HG03571 (cell line): ENCODE measurements at regions not wholly inside any gene's neighbourhood (a gene's known extent, or its start where the extent isn't known, plus 50 kb on each side); places are given as distances from the start of the nearest gene placed in this dataset.
"Not testable (repeated sequence)": the region's sequence is repeated elsewhere in the genome, so short reads cannot be mapped to it uniquely, and the experiment has no call there.

Experiments used
- ATAC-seq: cut with Tn5 transposase; IDR thresholded peaks from one replicate; pipeline ENCODE4 v1.9.1; 2021; ENCODE audit not compliant: unreplicated experiment

DNA sequence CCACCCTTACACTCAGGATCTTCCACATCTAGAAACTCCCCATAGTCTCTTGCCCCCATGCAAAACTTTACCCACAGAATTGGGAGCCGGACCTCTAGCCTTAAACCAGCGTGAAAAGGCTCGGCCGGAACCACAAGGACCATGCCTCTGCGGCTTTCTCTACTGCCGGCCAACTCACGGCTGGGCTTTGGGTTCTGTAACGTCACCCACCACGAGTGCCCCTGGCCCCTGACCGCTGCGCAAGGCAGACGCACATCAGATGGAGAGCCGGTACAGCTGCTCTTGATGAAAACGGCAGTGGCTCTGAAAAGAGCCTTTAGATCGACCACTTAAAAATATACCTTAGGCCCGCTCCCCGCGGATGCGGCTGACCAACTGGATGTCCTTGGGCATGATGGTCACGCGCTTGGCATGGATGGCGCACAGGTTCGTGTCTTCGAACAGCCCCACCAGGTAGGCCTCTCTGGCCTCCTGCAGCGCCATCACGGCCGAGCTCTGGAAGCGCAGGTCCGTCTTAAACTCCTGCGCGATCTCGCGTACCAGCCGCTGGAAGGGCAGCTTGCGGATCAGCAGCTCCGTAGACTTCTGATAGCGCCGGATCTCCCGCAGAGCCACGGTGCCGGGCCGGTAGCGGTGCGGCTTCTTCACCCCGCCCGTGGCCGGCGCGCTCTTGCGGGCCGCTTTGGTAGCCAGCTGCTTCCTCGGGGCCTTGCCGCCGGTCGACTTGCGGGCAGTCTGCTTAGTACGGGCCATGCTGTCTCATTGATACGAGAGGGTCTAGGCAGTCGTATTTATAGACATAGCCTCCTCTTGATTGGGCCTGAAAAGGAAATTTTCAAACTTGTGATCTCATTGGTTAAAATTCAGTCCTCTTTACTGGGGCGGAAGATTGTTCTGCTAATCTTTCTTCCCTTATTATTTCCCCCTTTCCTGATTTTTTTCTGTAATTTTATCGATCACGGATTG, 66.3 kb downstream of the FAM72C start:
- not testable (repeated sequence) for ATAC-seq

GRCh38 chr1:143904622-143904979, 67.2 kb downstream of the FAM72C start:
- not testable (repeated sequence) for ATAC-seq

GRCh38 chr1:143903899-143904621, 67.7 kb downstream of the FAM72C start:
- not testable (repeated sequence) for ATAC-seq

GRCh38 chr1:143896377-143896776, 75.4 kb downstream of the FAM72C start:
- ATAC-seq: not testable (repeated sequence)

DNA sequence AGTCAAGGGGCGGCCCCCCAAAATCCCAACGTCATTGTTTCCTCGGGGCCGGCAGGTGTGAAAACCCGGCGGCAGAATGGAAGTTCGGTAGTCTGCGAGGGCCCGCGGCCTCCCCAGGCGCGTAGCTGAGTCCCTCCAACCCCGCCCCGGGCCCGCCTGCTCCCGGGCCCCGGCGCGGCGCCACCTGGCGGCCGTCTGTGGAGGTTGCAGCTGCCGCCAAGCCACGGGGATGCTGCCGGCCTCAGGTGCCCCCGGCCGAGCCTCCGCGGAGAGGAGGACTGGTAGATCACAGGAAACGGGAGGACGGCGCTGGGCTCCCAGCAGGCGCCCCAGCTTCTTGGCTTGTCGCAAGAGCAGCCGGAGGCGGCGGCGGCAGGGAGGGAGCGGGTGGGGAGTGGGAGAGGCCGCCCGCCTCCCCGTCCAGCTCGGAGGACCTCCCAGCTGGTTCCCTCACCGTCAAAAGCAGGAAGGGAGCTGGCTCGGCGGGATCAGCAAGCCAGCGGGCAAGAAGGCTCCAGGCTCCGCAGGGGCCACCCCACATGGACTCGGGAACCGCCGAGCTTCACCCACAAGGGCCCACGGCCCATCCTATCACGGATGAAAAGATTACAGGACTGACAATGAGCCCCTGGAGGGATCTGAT, 86.7 kb downstream of the FAM72C start:
- peak; percentile 83 for ATAC-seq

- ATAC-seq: peak; percentile 82
Measured at GRCh38 chr1:143884532-143884931, 87.3 kb downstream of the FAM72C start.

- not testable (repeated sequence) for ATAC-seq
Measured at GRCh38 chr1:143879757-143880536, 91.8 kb downstream of the FAM72C start.

DNA sequence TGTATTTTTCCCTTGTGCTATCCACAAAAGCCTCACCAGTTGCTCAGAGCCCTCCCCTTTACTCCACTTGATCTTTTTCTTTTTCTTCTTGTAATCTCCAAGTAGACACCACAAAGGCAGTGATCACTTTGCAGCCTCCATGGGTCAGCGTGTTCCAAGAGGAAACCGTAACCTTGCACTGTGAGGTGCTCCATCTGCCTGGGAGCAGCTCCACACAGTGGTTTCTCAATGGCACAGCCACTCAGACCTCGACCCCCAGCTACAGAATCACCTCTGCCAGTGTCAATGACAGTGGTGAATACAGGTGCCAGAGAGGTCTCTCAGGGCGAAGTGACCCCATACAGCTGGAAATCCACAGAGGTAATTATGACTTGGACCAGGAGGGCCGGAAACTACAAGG, 95.8 kb downstream of the FAM72C start:
- not testable (repeated sequence) for ATAC-seq

DNA sequence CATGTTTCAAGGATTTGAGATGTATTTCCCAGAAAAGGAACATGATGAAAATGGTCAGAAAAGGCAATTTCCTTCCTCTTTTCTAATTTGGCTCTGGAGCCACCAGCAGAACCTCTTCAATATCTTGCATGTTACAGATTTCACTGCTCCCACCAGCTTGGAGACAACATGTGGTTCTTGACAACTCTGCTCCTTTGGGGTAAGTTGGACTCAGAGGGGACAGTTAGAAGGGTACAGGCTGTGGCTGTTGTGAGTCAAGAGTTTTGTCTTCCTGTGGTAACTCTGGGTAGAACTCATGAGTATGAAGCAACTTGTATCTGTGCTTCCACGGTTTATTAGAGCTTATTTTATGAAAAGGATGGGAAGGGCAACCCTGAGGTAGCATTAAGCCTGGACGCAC, 97.2 kb downstream of the FAM72C start:
- not testable (repeated sequence) for ATAC-seq

DNA sequence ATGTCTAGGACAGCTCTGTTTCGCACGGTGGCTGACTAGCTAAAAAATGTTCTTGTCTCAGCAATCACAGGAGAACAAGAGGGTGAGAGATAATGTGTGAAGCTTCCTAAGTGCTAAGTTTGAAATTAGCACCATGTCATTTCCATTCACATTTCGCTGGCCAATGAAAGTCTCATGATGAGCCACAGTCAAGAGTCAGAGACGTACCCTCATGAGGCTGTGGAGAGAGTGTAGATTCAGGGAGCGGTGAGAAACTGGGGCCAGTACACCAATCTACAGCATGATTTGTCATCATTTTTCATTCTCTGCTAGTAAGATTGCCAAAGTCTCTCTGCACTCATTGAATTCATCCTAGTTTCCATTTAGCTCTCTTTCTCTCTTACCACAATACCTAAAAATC, 98.1 kb downstream of the FAM72C start:
- ATAC-seq: not testable (repeated sequence)

- ATAC-seq: not testable (repeated sequence)
Measured at GRCh38 chr1:143870388-143870787, 101.4 kb downstream of the FAM72C start.

GRCh38 chr1:143867590-143868220, 104.1 kb downstream of the FAM72C start:
- ATAC-seq: not testable (repeated sequence)

- not testable (repeated sequence) for ATAC-seq
Measured at GRCh38 chr1:143863901-143864520, 107.8 kb downstream of the FAM72C start.

DNA sequence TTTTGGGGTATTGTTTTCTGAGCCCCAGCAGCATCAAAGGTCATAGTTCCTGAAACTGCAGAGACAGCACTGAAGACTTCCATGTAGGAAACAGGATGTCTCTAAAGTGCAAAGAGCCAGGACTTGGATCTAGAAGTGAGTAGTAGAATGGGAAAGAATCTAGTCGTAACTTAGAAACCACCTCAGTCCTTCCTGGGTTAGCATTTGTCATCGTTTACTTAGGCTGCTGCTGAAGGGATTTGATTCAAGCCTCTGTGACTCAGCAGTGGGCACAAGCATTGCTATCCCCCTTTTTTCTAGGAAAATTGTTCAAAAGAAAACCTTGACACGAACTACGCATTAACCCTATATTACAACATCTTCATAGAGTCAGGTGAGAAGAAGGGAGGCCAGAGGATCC, 109.1 kb downstream of the FAM72C start:
- ATAC-seq: not testable (repeated sequence)

GRCh38 chr1:143861306-143861705, 110.5 kb downstream of the FAM72C start:
- not testable (repeated sequence) for ATAC-seq

GRCh38 chr1:143855867-143856266, 115.9 kb downstream of the FAM72C start:
- not testable (repeated sequence) for ATAC-seq

- not testable (repeated sequence) for ATAC-seq
Measured at GRCh38 chr1:143854069-143854468, 117.7 kb downstream of the FAM72C start.

GRCh38 chr1:143850637-143851036, 121.1 kb downstream of the FAM72C start:
- ATAC-seq: not testable (repeated sequence)

GRCh38 chr1:143848859-143849258, 122.9 kb downstream of the FAM72C start:
- not testable (repeated sequence) for ATAC-seq

DNA sequence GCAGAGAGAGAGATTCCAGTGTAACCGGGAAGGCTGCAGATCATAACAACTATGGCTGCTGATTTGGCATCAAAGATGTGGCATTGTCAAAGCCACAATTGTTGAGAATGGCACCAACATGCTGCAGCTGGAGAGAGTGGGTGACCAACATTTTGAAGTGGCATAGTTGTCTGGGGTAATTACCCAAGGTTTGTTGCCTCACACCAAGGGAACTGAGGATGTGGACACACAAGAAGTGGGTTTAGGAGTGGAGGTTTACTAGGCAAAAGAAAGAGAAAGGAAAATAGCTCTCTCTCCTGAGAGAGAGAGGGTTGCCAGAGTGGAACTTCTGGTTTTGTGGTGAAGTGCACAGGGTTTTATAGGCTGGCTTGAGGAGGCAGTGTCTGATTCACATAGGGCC, 126.6 kb downstream of the FAM72C start:
- not testable (repeated sequence) for ATAC-seq
